ENCODE measurements at regions not wholly inside any gene's neighbourhood (a gene's known extent, or its start where the extent isn't known, plus 50 kb on each side); places are given as distances from the start of the nearest gene placed in this dataset.

DNA sequence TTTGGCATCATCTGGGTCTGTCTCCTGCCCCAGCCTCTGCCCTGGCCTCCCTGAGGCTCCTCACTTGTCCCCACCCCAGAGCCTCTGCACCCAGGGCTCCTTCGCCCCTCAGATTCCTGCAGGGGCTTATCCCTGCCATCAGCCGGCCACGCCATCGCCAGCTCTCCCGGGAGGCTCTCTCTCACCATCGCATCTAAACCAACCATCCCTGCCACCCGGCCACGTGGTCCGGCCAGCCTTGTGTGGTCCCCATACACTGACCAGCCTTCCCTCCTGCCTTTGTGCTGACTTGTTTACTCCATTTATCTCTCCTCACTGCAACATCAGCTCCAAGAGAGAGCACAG lies 134.3 kb upstream of the IQSEC1 start:
- no peak overlapping the region for H3K4me3 ChIP-seq (ENCODE audit: severe bottlenecking)
- H3K27me3 ChIP-seq (ENCODE audit: insufficient read depth, poor library complexity, severe bottlenecking), result peaks cover 21% of the 10 kb centered on the region
- H3K27ac ChIP-seq (ENCODE audit: poor library complexity, severe bottlenecking), result no peak overlapping the region
- DNase-seq (ENCODE audit: low spot score) (no peak), ATAC-seq (ENCODE audit: low read depth) (no peak)
- TF ChIP-seq, protein P1, sequence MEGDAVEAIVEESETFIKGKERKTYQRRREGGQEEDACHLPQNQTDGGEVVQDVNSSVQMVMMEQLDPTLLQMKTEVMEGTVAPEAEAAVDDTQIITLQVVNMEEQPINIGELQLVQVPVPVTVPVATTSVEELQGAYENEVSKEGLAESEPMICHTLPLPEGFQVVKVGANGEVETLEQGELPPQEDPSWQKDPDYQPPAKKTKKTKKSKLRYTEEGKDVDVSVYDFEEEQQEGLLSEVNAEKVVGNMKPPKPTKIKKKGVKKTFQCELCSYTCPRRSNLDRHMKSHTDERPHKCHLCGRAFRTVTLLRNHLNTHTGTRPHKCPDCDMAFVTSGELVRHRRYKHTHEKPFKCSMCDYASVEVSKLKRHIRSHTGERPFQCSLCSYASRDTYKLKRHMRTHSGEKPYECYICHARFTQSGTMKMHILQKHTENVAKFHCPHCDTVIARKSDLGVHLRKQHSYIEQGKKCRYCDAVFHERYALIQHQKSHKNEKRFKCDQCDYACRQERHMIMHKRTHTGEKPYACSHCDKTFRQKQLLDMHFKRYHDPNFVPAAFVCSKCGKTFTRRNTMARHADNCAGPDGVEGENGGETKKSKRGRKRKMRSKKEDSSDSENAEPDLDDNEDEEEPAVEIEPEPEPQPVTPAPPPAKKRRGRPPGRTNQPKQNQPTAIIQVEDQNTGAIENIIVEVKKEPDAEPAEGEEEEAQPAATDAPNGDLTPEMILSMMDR (IDR thresholded peaks at IDR 0.05; ENCODE audit: poor library complexity, severe bottlenecking), result no peak
- no peaks in the 10 kb centered on the region for H3K4me1 ChIP-seq (ENCODE audit: insufficient read depth, poor library complexity, severe bottlenecking)
- no peaks in the 10 kb centered on the region for H3K36me3 ChIP-seq (ENCODE audit: low read depth)
- no peaks in the 10 kb centered on the region for H3K9me3 ChIP-seq (ENCODE audit: severe bottlenecking)

DNA sequence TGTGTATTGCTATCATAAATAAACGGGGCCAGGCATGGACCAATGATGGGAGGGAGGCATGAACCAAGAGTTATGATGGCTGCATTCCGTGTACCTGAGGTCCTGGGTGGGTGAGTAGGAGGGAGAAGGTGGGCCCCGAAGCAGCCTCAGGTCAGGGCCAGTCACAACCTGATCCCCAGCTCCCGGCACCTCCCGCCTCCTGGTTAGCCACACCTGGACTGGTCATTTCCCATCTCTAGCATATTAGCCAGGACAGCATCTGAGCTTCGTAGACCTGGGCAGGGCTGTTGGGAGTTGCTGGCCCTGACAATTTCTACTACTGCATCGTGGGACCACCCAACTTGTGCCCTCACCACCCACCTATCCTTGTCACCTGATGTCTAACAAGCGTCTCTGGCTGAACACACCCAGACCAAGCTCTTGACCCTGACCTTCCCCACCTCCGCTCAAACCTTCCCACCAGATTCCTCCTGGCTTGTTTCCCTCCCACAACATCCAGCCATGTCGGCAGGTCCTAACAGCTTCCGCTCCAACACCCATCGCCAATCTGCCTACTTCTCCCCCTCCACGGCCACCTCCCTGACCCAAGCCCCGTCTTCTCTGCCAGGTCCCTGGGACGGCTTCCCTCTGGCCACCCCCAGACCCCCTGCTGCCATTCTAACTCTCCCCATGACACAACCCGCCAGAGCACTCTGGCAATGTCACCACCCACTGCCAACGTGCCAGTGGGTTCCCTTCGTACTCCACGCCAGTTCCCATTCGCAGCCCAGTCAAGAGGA lies 133.8 kb upstream of the IQSEC1 start:
- TF ChIP-seq, protein P1 (IDR thresholded peaks at IDR 0.05; ENCODE audit: poor library complexity, severe bottlenecking), result no peak
- H3K27ac ChIP-seq (ENCODE audit: poor library complexity, severe bottlenecking), result no peak overlapping the region
- H3K4me1 ChIP-seq (ENCODE audit: insufficient read depth, poor library complexity, severe bottlenecking), result no peaks in the 10 kb centered on the region
- DNase-seq (ENCODE audit: low spot score), result no peak
- no peak for ATAC-seq (ENCODE audit: low read depth)
- no peaks in the 10 kb centered on the region for H3K9me3 ChIP-seq (ENCODE audit: severe bottlenecking)
- peaks cover 21% of the 10 kb centered on the region for H3K27me3 ChIP-seq (ENCODE audit: insufficient read depth, poor library complexity, severe bottlenecking)
- H3K4me3 ChIP-seq (ENCODE audit: severe bottlenecking), result no peak overlapping the region
- H3K36me3 ChIP-seq (ENCODE audit: low read depth), result no peaks in the 10 kb centered on the region

DNA sequence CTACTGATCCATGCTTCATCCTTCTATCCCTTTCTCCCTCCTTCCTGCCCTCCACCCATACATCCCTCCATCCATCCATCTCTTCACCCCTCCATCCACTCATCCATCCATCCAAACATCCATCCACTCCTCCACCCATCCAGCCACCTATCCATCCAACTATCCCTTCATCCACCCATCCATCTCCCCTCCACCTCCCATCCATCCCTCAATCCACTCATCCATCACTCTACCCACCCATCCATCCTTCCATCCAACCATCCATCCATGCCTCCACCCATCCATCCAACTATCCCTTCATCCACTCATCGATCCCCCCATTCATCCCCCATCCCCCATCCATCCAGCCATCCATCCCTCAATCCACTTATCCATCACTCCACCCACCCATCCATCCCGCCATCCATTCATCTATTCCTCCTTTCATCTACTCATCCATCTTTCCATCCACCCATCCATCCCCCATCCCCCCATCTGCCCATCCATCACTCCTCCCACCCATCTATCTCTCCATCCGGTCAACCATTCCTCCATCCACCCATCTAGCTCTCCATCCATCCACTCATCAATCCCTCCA lies 132.4 kb upstream of the IQSEC1 start:
- Histone ChIP-seq H3K36me3 (ENCODE audit: low read depth) (no peaks in the 10 kb centered on the region), H3K27ac (ENCODE audit: poor library complexity, severe bottlenecking) (no peak overlapping the region), H3K4me3 (ENCODE audit: severe bottlenecking) (no peak overlapping the region), H3K4me1 (ENCODE audit: insufficient read depth, poor library complexity, severe bottlenecking) (no peaks in the 10 kb centered on the region), H3K9me3 (ENCODE audit: severe bottlenecking) (no peaks in the 10 kb centered on the region), H3K27me3 (ENCODE audit: insufficient read depth, poor library complexity, severe bottlenecking) (peaks cover 21% of the 10 kb centered on the region)
- TF ChIP-seq, protein P1 (IDR thresholded peaks at IDR 0.05; ENCODE audit: poor library complexity, severe bottlenecking), result no peak
- DNase-seq (ENCODE audit: low spot score) (no peak), ATAC-seq (ENCODE audit: low read depth) (no peak)

DNA sequence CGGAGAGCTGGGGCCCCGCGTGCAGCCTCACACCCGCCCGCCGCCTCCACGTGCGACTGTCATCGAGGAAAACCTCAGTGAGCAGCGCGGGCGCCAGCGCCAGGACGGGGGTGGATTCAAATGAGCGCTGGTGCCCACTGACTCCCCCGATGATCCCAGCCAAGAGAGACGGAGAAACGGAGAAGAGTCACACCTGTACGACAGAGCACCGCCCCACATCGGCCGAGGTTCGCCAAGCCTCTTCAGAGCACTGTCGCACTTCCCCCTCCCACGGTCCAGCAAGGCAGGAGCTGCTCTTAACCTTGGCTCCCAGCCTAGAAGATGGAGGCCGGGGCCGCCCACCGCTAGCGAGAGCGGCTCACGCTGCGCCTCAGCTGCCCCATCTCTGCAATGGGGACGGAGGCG lies 130.9 kb upstream of the IQSEC1 start:
- no peak overlapping the region for H3K27ac ChIP-seq (ENCODE audit: poor library complexity, severe bottlenecking)
- H3K27me3 ChIP-seq (ENCODE audit: insufficient read depth, poor library complexity, severe bottlenecking), result peaks cover 21% of the 10 kb centered on the region
- no peaks in the 10 kb centered on the region for H3K36me3 ChIP-seq (ENCODE audit: low read depth)
- ATAC-seq (ENCODE audit: low read depth) (no peak), DNase-seq (ENCODE audit: low spot score) (no peak)
- TF ChIP-seq, protein P1 (IDR thresholded peaks at IDR 0.05; ENCODE audit: poor library complexity, severe bottlenecking), result no peak
- no peak overlapping the region for H3K4me3 ChIP-seq (ENCODE audit: severe bottlenecking)
- H3K9me3 ChIP-seq (ENCODE audit: severe bottlenecking), result no peaks in the 10 kb centered on the region
- H3K4me1 ChIP-seq (ENCODE audit: insufficient read depth, poor library complexity, severe bottlenecking), result no peaks in the 10 kb centered on the region
